ENCODE measurements at regions not wholly inside any gene's neighbourhood (a gene's known extent, or its start where the extent isn't known, plus 50 kb on each side); places are given as distances from the start of the nearest gene placed in this dataset.

- Histone ChIP-seq H3K9me1 (ENCODE audit: control insufficient read depth, extremely low read depth, insufficient read depth, low read length) (no peaks in the 10 kb centered on the region), H3K4me3 (ENCODE audit: control insufficient read depth in 2 of 3, extremely low read depth in 1 of 3, insufficient read depth in 2 of 3, low read depth in 1 of 3, low read length in 3 of 3) (no peak overlapping the region), H3K4me1 (ENCODE audit: control insufficient read depth, extremely low read depth, insufficient read depth, low read length) (no peaks in the 10 kb centered on the region), H2AFZ (ENCODE audit: control insufficient read depth, low read length) (no peak overlapping the region), H3K4me2 (ENCODE audit: control insufficient read depth, extremely low read depth, insufficient read depth, low read depth, low read length) (no peak overlapping the region), H4K20me1 (ENCODE audit: control insufficient read depth, extremely low read depth, insufficient read depth, low read length) (no peaks in the 10 kb centered on the region), H3K27me3 (ENCODE audit: control insufficient read depth, extremely low read depth, insufficient read depth, low read length) (no peaks in the 10 kb centered on the region), H3K36me3 (ENCODE audit: control insufficient read depth in 2 of 2, extremely low read depth in 1 of 2, insufficient read depth in 2 of 2, low read length in 2 of 2) (no peaks in the 10 kb centered on the region), H3K79me2 (ENCODE audit: control insufficient read depth, insufficient read depth, low read length) (no peaks in the 10 kb centered on the region), H3K27ac (ENCODE audit: control insufficient read depth, insufficient read depth, low read length) (no peak overlapping the region), H3K9ac (ENCODE audit: control insufficient read depth, extremely low read depth, insufficient read depth, low read length) (no peak overlapping the region), H3K9me3 (ENCODE audit: control insufficient read depth, low read depth, low read length) (no peaks in the 10 kb centered on the region)
- FAIRE-seq (no peak), DNase-seq (ENCODE audit: low read depth, low spot score) (no peak)
- TF ChIP-seq EZH2 (IDR thresholded peaks at IDR 0.05; ENCODE audit: low read length) (no peak), CTCF (optimal IDR thresholded peaks at IDR 0.05 in 1 of 3, IDR thresholded peaks at IDR 0.05 in 1 of 3, conservative IDR thresholded peaks at IDR 0.05 in 1 of 3; ENCODE audit: extremely low read depth in 1 of 3, insufficient read depth in 2 of 3, low read length in 3 of 3) (no peak)
- dilution Hi-C loops (cut with MboI; ENCODE audit: extremely low pct_ligation_motif_present, low sequenced_read_pairs), result no loop called here
These were observed 239.6 kb upstream of the SAMSN1 start for GRCh38 chr21:14785679-14786078.

- no peaks in the 10 kb centered on the region for H3K9me3 ChIP-seq (ENCODE audit: control insufficient read depth, low read depth, low read length)
- dilution Hi-C loops (cut with MboI; ENCODE audit: extremely low pct_ligation_motif_present, low sequenced_read_pairs), result loop anchor here (25.0 kb wide), 1 partner anchor 337 kb away; no protein-coding TSS in a partner anchor
- H3K27me3 ChIP-seq (ENCODE audit: control insufficient read depth, extremely low read depth, insufficient read depth, low read length), result no peaks in the 10 kb centered on the region
- no peak overlapping the region for H3K4me3 ChIP-seq (ENCODE audit: control insufficient read depth in 2 of 3, extremely low read depth in 1 of 3, insufficient read depth in 2 of 3, low read depth in 1 of 3, low read length in 3 of 3)
- no peak for DNase-seq (ENCODE audit: low read depth, low spot score)
- no peaks in the 10 kb centered on the region for H3K36me3 ChIP-seq (ENCODE audit: control insufficient read depth in 2 of 2, extremely low read depth in 1 of 2, insufficient read depth in 2 of 2, low read length in 2 of 2)
- no peaks in the 10 kb centered on the region for H3K4me1 ChIP-seq (ENCODE audit: control insufficient read depth, extremely low read depth, insufficient read depth, low read length)
- H3K27ac ChIP-seq (ENCODE audit: control insufficient read depth, insufficient read depth, low read length), result no peak overlapping the region
- H3K9me1 ChIP-seq (ENCODE audit: control insufficient read depth, extremely low read depth, insufficient read depth, low read length), result no peaks in the 10 kb centered on the region
- TF ChIP-seq CTCF (optimal IDR thresholded peaks at IDR 0.05 in 1 of 3, IDR thresholded peaks at IDR 0.05 in 1 of 3, conservative IDR thresholded peaks at IDR 0.05 in 1 of 3; ENCODE audit: extremely low read depth in 1 of 3, insufficient read depth in 2 of 3, low read length in 3 of 3) (peak; percentile 53 to 73 (median 56)), EZH2 (IDR thresholded peaks at IDR 0.05; ENCODE audit: low read length) (no peak)
- FAIRE-seq, result no peak
- no peak overlapping the region for H3K4me2 ChIP-seq (ENCODE audit: control insufficient read depth, extremely low read depth, insufficient read depth, low read depth, low read length)
- no peak overlapping the region for H3K9ac ChIP-seq (ENCODE audit: control insufficient read depth, extremely low read depth, insufficient read depth, low read length)
- no peaks in the 10 kb centered on the region for H3K79me2 ChIP-seq (ENCODE audit: control insufficient read depth, insufficient read depth, low read length)
- H2AFZ ChIP-seq (ENCODE audit: control insufficient read depth, low read length), result no peak overlapping the region
- no peaks in the 10 kb centered on the region for H4K20me1 ChIP-seq (ENCODE audit: control insufficient read depth, extremely low read depth, insufficient read depth, low read length)
These were observed 227.7 kb upstream of the SAMSN1 start for GRCh38 chr21:14773777-14774345.
